Testis (tissue), 2 donors: ENCODE measurements at regions not wholly inside any gene's neighbourhood (a gene's known extent, or its start where the extent isn't known, plus 50 kb on each side); places are given as distances from the start of the nearest gene placed in this dataset.

Source experiments
- DNase-seq: peaks from one replicate; pipeline ENCODE4 v3.0.0-alpha.2; 2019
- H3K27ac ChIP-seq, 2 donors: fragments of 200-600 bp; sonication (generic); one replicate each; pipeline ENCODE4 v1.5.1; 2019
- H3K27me3 ChIP-seq: fragments of 200-600 bp; sonication (generic); one replicate; pipeline ENCODE4 v1.5.1; 2019
- H3K36me3 ChIP-seq: fragments of 200-600 bp; sonication (generic); one replicate; pipeline ENCODE4 v1.5.1; 2017; ENCODE audit warnings: low read depth; ENCODE audit errors: missing control alignments
- H3K4me1 ChIP-seq: fragments of 200-600 bp; sonication (generic); one replicate; pipeline ENCODE4 v1.5.1; 2019
- H3K4me3 ChIP-seq, 2 donors: fragments of 200-600 bp; sonication (generic); one replicate each; pipeline ENCODE4 v1.5.1; 2017 to 2019
- H3K9me3 ChIP-seq: fragments of 200-600 bp; sonication (generic); one replicate; pipeline ENCODE4 v1.5.1; 2017
- POLR2A ChIP-seq: fragments of 450-650 bp; IDR thresholded peaks from one replicate; pipeline ENCODE4 v1.6.1; 2017; ENCODE audit warnings: antibody characterized with exemption, mild to moderate bottlenecking, moderate library complexity
- WGBS, 2 donors: methylation state at CpG; one replicate each; pipeline ENCODE4 v1.1.5; 2018; 5-methylcytosine and 5-hydroxymethylcytosine counted together
- intact Hi-C: fragments of 100-400 bp; cut with DNase I; formaldehyde crosslinking; loops from one replicate; pipeline ENCODE4 v1.15.1; 2023; ENCODE audit warnings: low total_unique reads
- TF ChIP-seq, protein P1 (sequence below), 3 experiments: fragments of 450-650 bp in 2 of 3; fragments of 200-600 bp in 1 of 3; sonication (generic) in 1 of 3; IDR thresholded peaks; one replicate each; pipeline ENCODE4 v1.5.1; 2016 to 2019; ENCODE audit warnings: antibody characterized with exemption in 3 of 3, mild to moderate bottlenecking in 2 of 3, moderate library complexity in 1 of 3

DNA sequence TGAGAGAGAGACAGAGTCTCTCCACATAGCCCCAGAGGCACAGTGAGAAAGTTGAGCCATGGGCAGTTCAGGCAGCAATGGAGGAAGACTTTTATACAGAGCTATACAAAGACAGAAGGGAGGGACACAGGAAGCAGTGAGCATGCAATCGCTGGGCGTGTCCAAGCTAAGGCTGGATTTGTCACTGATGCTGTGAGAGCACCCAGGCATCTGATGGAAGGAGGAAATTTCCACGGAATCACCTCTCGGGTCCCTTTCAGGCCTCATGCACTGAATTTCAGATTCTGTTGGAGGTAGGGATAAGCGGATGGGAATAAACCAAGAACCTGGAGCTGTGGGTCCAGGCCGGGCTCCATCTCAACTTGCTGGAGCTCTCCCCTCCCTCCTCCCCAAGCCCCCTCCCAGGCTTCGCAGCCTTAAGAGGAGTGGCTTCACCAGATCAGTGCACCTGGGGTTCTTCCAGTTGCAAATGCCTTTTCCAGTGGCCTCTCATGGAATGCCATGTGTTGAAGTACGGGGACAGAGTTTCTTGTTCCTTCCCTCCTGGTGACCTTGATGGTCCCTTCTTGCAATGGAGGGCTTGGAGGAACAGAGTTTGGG, 114.8 kb upstream of the ALDH1B1 start:
- no peak for TF ChIP-seq POLR2A
- TF ChIP-seq, protein P1, sequence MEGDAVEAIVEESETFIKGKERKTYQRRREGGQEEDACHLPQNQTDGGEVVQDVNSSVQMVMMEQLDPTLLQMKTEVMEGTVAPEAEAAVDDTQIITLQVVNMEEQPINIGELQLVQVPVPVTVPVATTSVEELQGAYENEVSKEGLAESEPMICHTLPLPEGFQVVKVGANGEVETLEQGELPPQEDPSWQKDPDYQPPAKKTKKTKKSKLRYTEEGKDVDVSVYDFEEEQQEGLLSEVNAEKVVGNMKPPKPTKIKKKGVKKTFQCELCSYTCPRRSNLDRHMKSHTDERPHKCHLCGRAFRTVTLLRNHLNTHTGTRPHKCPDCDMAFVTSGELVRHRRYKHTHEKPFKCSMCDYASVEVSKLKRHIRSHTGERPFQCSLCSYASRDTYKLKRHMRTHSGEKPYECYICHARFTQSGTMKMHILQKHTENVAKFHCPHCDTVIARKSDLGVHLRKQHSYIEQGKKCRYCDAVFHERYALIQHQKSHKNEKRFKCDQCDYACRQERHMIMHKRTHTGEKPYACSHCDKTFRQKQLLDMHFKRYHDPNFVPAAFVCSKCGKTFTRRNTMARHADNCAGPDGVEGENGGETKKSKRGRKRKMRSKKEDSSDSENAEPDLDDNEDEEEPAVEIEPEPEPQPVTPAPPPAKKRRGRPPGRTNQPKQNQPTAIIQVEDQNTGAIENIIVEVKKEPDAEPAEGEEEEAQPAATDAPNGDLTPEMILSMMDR (IDR thresholded peaks at IDR 0.05): no peak
- Histone ChIP-seq H3K9me3 (no peaks in the 10 kb centered on the region), H3K4me1 (no peaks in the 10 kb centered on the region), H3K4me3 (no peak overlapping the region), H3K27ac (no peak overlapping the region), H3K36me3 (no peaks in the 10 kb centered on the region), H3K27me3 (no peaks in the 10 kb centered on the region)
- DNase-seq: no peak
- 88 to 91% methylated on average over 6 to 8 of the region's 8 CpGs for WGBS, 2 donors
- intact Hi-C loops: no loop called here

DNA sequence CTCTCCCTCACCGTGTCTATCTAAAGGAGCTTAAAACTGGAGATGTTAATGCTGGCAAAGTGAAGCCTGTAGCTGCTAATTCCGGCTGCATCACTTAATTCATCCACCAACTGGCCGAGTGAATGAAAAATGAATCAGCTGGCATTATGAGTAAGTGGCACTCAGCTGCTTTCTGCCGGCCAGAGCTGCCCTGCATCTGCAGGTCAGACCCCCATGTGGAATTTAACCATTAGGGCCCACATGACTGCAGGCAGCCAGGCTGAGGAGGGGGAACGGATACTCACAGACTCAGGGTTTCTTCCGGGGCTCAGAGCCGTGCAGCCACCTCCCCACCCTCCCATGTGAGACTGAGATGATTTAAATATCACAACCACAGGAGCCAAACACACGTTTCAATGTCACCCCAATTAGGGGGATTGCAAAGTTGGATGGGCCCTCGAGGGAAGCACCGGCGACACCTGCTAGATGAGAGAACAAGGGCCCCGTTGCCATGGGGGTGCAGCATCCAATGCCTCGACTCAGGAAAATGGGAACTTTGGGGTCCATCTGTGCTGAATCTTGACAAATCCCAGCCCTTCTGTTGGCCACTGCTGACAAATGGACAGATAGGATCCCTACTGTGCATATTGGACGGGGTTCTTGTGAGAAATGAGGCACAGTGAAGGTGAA, 115.6 kb upstream of the ALDH1B1 start:
- no peaks in the 10 kb centered on the region for H3K36me3 ChIP-seq
- intact Hi-C loops: no loop called here
- H3K4me3 ChIP-seq: no peak overlapping the region
- no peaks in the 10 kb centered on the region for H3K9me3 ChIP-seq
- WGBS, 2 donors: 73 to 81% methylated on average over 13 to 14 of the region's 14 CpGs
- no peak for DNase-seq
- no peak overlapping the region for H3K27ac ChIP-seq
- TF ChIP-seq, protein P1 (IDR thresholded peaks at IDR 0.05): no peak
- TF ChIP-seq POLR2A: no peak
- no peaks in the 10 kb centered on the region for H3K27me3 ChIP-seq
- H3K4me1 ChIP-seq: no peaks in the 10 kb centered on the region

DNA sequence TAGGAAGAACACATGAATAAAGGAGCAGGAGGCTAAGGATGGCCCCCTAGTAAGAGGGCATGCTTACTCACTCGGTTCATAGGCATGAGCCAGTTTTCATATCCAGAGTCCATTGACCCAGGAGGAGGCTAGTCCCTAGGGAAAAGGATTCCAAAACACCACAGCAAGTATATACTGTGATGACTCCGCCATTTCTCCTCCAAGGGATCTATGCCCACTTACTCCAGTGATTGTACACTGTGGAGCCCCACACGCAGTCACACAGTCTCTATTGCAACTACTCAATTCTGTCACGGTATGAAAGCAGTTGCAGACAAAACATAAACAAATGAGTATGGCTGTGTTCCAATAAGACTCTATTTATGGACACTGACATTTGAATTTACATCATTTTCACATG, 117.7 kb upstream of the ALDH1B1 start:
- Histone ChIP-seq H3K4me1 (no peaks in the 10 kb centered on the region), H3K27ac (no peak overlapping the region), H3K36me3 (no peaks in the 10 kb centered on the region), H3K27me3 (no peaks in the 10 kb centered on the region), H3K4me3 (no peak overlapping the region), H3K9me3 (no peaks in the 10 kb centered on the region)
- WGBS, 2 donors: 73 to 80% methylated on average over 4 of the region's 4 CpGs
- intact Hi-C loops: no loop called here
- no peak for DNase-seq
- TF ChIP-seq POLR2A: no peak
- TF ChIP-seq, protein P1 (IDR thresholded peaks at IDR 0.05): no peak

DNA sequence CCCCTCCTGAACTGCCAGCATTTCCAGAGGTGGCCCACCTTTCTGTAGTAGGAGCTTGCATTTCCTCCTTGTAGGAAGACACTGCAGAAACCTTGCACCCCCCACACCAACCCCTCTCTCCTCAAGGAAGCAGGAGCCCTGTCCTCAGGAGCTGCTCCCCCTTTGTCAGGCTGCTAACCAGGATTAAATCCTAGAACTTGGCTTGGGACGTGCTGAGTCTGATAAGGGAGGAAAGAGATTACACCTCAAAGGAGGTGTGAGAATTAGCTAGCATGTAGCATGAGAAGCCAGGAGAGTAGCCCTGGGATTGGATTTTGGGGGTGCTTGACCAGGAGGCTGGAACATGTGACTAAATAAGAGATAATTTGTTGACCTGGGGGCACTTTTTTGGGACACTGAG, 119.8 kb upstream of the ALDH1B1 start:
- H3K27me3 ChIP-seq: no peaks in the 10 kb centered on the region
- DNase-seq: no peak
- TF ChIP-seq, protein P1 (IDR thresholded peaks at IDR 0.05): no peak
- no peak for TF ChIP-seq POLR2A
- H3K4me1 ChIP-seq: no peaks in the 10 kb centered on the region
- WGBS, 2 donors: 38 to 100% methylated on average over 1 of the region's 1 CpG
- intact Hi-C loops: no loop called here
- H3K36me3 ChIP-seq: no peaks in the 10 kb centered on the region
- no peaks in the 10 kb centered on the region for H3K9me3 ChIP-seq
- H3K4me3 ChIP-seq: no peak overlapping the region
- H3K27ac ChIP-seq: no peak overlapping the region

GRCh38 chr9:38271666-38272241, 120.7 kb upstream of the ALDH1B1 start:
- Histone ChIP-seq H3K36me3 (no peaks in the 10 kb centered on the region), H3K4me1 (no peaks in the 10 kb centered on the region), H3K27me3 (no peaks in the 10 kb centered on the region), H3K27ac (no peak overlapping the region), H3K4me3 (no peak overlapping the region), H3K9me3 (no peaks in the 10 kb centered on the region)
- intact Hi-C loops: no loop called here
- no peak for TF ChIP-seq POLR2A
- TF ChIP-seq, protein P1 (IDR thresholded peaks at IDR 0.05): no peak
- no peak for DNase-seq
- 77 to 86% methylated on average over 3 of the region's 3 CpGs for WGBS, 2 donors
